ENCODE measurements at regions not wholly inside any gene's neighbourhood (a gene's known extent, or its start where the extent isn't known, plus 50 kb on each side); places are given as distances from the start of the nearest gene placed in this dataset.

DNA sequence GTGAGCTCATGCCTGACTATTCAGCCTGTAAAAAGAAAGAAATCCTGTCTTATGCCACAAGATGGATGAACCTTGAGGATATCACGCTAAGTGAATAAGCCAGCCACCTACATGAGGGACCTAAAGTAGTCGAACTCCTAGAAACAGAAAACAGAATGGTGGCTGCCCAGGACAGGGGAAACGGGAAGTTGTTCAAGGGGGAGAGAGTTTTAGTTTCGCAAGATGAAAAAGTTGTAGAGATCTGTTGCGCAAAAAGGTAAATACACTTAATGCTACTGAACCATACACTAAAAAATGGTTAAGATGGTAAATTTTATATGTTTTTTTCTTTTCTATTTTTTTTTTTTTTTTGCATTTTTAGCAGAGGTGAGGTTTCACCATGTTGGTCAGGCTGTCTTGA lies 74.1 kb upstream of the RALY start:
- TF ChIP-seq, protein P1, sequence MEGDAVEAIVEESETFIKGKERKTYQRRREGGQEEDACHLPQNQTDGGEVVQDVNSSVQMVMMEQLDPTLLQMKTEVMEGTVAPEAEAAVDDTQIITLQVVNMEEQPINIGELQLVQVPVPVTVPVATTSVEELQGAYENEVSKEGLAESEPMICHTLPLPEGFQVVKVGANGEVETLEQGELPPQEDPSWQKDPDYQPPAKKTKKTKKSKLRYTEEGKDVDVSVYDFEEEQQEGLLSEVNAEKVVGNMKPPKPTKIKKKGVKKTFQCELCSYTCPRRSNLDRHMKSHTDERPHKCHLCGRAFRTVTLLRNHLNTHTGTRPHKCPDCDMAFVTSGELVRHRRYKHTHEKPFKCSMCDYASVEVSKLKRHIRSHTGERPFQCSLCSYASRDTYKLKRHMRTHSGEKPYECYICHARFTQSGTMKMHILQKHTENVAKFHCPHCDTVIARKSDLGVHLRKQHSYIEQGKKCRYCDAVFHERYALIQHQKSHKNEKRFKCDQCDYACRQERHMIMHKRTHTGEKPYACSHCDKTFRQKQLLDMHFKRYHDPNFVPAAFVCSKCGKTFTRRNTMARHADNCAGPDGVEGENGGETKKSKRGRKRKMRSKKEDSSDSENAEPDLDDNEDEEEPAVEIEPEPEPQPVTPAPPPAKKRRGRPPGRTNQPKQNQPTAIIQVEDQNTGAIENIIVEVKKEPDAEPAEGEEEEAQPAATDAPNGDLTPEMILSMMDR (IDR thresholded peaks at IDR 0.05; ENCODE audit: insufficient read depth, low read depth, low read length): no peak
- no peak for TF ChIP-seq EZH2 (IDR thresholded peaks at IDR 0.05; ENCODE audit: insufficient read depth, low read length)

All from astrocyte (in vitro differentiated cells and primary cell).